Neural cell (in vitro differentiated cells): ENCODE measurements at regions not wholly inside any gene's neighbourhood (a gene's known extent, or its start where the extent isn't known, plus 50 kb on each side); places are given as distances from the start of the nearest gene placed in this dataset.

ENCODE experiments used
- H2AFZ ChIP-seq: fragments of 200-600, 300-800 bp; sonication (generic), shearing (Covaris generic); 2 replicates; pipeline ENCODE4 v1.6.0; 2014; ENCODE audit warnings: low read depth, mild to moderate bottlenecking, antibody characterized with exemption, low read length, moderate library complexity
- H3F3A ChIP-seq: fragments of 200-600 bp; shearing (Covaris generic); 2 replicates; pipeline ENCODE4 v1.6.1; 2016; ENCODE audit warnings: mild to moderate bottlenecking, moderate library complexity, mixed read lengths, antibody characterized with exemption, low read length; ENCODE audit not compliant: insufficient read depth, poor library complexity, severe bottlenecking
- H3K27ac ChIP-seq: fragments of 200-600, 300-800 bp; sonication (generic), shearing (Covaris generic); 2 replicates; pipeline ENCODE4 v1.5.1; 2014; ENCODE audit warnings: mild to moderate bottlenecking, low read length, moderate library complexity
- H3K27me3 ChIP-seq: fragments of 300-800, 200-600 bp; sonication (generic), shearing (Covaris generic); 2 replicates; pipeline ENCODE4 v1.6.0; 2014; ENCODE audit warnings: mild to moderate bottlenecking, low read depth, low read length, moderate library complexity; ENCODE audit not compliant: insufficient read depth
- H3K36me3 ChIP-seq: fragments of 300-800, 200-600 bp; sonication (generic), shearing (Covaris generic); 2 replicates; pipeline ENCODE4 v1.5.1; 2014; ENCODE audit warnings: mild to moderate bottlenecking, antibody characterized with exemption, low read length, moderate library complexity; ENCODE audit not compliant: insufficient read depth
- H3K4me2 ChIP-seq: fragments of 300-800, 200-600 bp; sonication (generic), shearing (Covaris generic); 2 replicates; pipeline ENCODE4 v1.6.0; 2014; ENCODE audit warnings: mild to moderate bottlenecking, low read length
- H3K4me3 ChIP-seq: fragments of 300-800, 200-600 bp; sonication (generic), shearing (Covaris generic); 2 replicates; pipeline ENCODE4 v1.5.1; 2014; ENCODE audit warnings: mild to moderate bottlenecking, low read length, moderate library complexity
- H3K79me2 ChIP-seq: fragments of 200-600 bp; shearing (Covaris generic); replicated peaks from 2 replicates; pipeline ENCODE4 v1.6.0; 2014; ENCODE audit warnings: mild to moderate bottlenecking, low read length, moderate library complexity; ENCODE audit not compliant: insufficient read depth
- H3K9ac ChIP-seq: fragments of 300-800, 200-600 bp; sonication (generic), shearing (Covaris generic); 2 replicates; pipeline ENCODE4 v1.6.1; 2016; ENCODE audit warnings: mild to moderate bottlenecking, low read length, mixed read lengths
- H3K9me2 ChIP-seq: fragments of 200-600 bp; shearing (Covaris generic); 2 replicates; pipeline ENCODE4 v1.6.1; 2016; ENCODE audit warnings: mild to moderate bottlenecking, low read length, mixed read lengths; ENCODE audit not compliant: insufficient read depth
- H3K9me3 ChIP-seq: fragments of 200-600, 300-800 bp; sonication (generic), shearing (Covaris generic); 2 replicates; pipeline ENCODE4 v1.6.1; 2016; ENCODE audit warnings: mild to moderate bottlenecking, mixed run types, low read length, moderate library complexity, mixed read lengths
- H4K20me1 ChIP-seq: fragments of 200-600 bp; shearing (Covaris generic); 2 replicates; pipeline ENCODE4 v1.6.1; 2016; ENCODE audit warnings: mild to moderate bottlenecking, mixed run types; ENCODE audit not compliant: insufficient read depth
- EP300 ChIP-seq: fragments of 450-650 bp; conservative IDR thresholded peaks from 2 replicates; pipeline ENCODE4 v1.6.1; 2014; ENCODE audit warnings: antibody characterized with exemption, mild to moderate bottlenecking, moderate library complexity; ENCODE audit not compliant: poor library complexity, severe bottlenecking
- EZH2 ChIP-seq: fragments of 200-600, 300-800 bp; shearing (Covaris generic), sonication (generic); IDR thresholded peaks from 2 replicates; pipeline ENCODE4 v1.6.1; 2014; ENCODE audit warnings: antibody characterized with exemption, low read length, borderline replicate concordance, mild to moderate bottlenecking; ENCODE audit not compliant: insufficient read depth, poor library complexity, severe bottlenecking
- MXI1 ChIP-seq: fragments of 450-650 bp; conservative IDR thresholded peaks from 2 replicates; pipeline ENCODE4 v1.6.1; 2014; ENCODE audit warnings: antibody characterized with exemption, mild to moderate bottlenecking; ENCODE audit not compliant: poor library complexity, severe bottlenecking
- POLR2AphosphoS5 ChIP-seq: IDR thresholded peaks from 2 replicates; pipeline ENCODE4 v1.6.1; 2012
- RAD21 ChIP-seq: fragments of 450-650 bp; conservative IDR thresholded peaks from 2 replicates; pipeline ENCODE4 v1.6.1; 2014; ENCODE audit warnings: antibody characterized with exemption, mild to moderate bottlenecking, moderate library complexity
- REST ChIP-seq: IDR thresholded peaks from 2 replicates; pipeline ENCODE4 v1.6.1; 2012; ENCODE audit warnings: borderline replicate concordance
- SMC3 ChIP-seq: fragments of 450-650 bp; conservative IDR thresholded peaks from 2 replicates; pipeline ENCODE4 v1.6.1; 2014; ENCODE audit warnings: antibody characterized with exemption, mild to moderate bottlenecking, moderate library complexity; ENCODE audit not compliant: poor library complexity
- TAF1 ChIP-seq: IDR thresholded peaks from 2 replicates; pipeline ENCODE4 v1.6.1; 2012; ENCODE audit warnings: low read depth
- TF ChIP-seq, protein P1 (sequence below): fragments of 450-650 bp; IDR thresholded peaks from 2 replicates; pipeline ENCODE4 v1.5.1; 2014; ENCODE audit warnings: antibody characterized with exemption, mild to moderate bottlenecking, moderate library complexity; ENCODE audit not compliant: poor library complexity, severe bottlenecking

DNA sequence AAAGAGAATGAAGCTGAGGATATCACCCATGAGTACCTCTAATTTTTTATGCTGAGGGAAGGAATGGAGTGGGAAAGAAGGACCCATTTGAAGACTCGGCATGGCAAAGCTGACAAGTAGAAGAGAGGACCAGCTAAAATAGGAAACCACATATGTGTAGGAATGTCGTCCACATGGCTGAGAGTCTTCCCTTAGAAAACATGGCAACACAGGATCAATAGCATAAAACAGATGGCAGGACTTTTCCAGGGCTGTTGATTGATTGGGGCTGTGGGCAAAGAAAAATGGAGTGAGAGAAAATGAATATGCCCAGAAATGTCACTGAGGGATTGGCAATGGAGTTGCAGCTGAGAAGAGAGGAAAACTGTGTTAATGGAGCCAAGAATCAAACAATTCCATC is 76.2 kb upstream of the PRICKLE2 start:
- no peaks in the 10 kb centered on the region for H3K36me3 ChIP-seq
- no peak overlapping the region for H3K4me3 ChIP-seq
- H4K20me1 ChIP-seq: no peaks in the 10 kb centered on the region
- no peaks in the 10 kb centered on the region for H3F3A ChIP-seq
- no peak overlapping the region for H3K4me2 ChIP-seq
- no peaks in the 10 kb centered on the region for H3K79me2 ChIP-seq
- H3K9me2 ChIP-seq: no peaks in the 10 kb centered on the region
- H3K27me3 ChIP-seq: no peaks in the 10 kb centered on the region
- no peak for TF ChIP-seq TAF1
- no peak for TF ChIP-seq POLR2AphosphoS5
- no peak for TF ChIP-seq REST
- TF ChIP-seq EP300: no peak
- no peak for TF ChIP-seq EZH2
- TF ChIP-seq RAD21: no peak
- no peak for TF ChIP-seq MXI1
- TF ChIP-seq, protein P1, sequence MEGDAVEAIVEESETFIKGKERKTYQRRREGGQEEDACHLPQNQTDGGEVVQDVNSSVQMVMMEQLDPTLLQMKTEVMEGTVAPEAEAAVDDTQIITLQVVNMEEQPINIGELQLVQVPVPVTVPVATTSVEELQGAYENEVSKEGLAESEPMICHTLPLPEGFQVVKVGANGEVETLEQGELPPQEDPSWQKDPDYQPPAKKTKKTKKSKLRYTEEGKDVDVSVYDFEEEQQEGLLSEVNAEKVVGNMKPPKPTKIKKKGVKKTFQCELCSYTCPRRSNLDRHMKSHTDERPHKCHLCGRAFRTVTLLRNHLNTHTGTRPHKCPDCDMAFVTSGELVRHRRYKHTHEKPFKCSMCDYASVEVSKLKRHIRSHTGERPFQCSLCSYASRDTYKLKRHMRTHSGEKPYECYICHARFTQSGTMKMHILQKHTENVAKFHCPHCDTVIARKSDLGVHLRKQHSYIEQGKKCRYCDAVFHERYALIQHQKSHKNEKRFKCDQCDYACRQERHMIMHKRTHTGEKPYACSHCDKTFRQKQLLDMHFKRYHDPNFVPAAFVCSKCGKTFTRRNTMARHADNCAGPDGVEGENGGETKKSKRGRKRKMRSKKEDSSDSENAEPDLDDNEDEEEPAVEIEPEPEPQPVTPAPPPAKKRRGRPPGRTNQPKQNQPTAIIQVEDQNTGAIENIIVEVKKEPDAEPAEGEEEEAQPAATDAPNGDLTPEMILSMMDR: no peak
- TF ChIP-seq SMC3: no peak
- no peak overlapping the region for H3K27ac ChIP-seq
- no peak overlapping the region for H2AFZ ChIP-seq
- peaks cover 7% of the 10 kb centered on the region for H3K9me3 ChIP-seq
- no peak overlapping the region for H3K9ac ChIP-seq

GRCh38 chr3:64300790-64301423 is 75.6 kb upstream of the PRICKLE2 start:
- TF ChIP-seq EZH2: no peak
- no peak for TF ChIP-seq POLR2AphosphoS5
- no peak for TF ChIP-seq TAF1
- no peak for TF ChIP-seq EP300
- TF ChIP-seq SMC3: no peak
- TF ChIP-seq, protein P1: no peak
- TF ChIP-seq RAD21: no peak
- TF ChIP-seq REST: no peak
- Histone ChIP-seq H3K27ac (no peak overlapping the region), H3K9me2 (no peaks in the 10 kb centered on the region), H3K4me2 (no peak overlapping the region), H3K27me3 (no peaks in the 10 kb centered on the region), H3K36me3 (no peaks in the 10 kb centered on the region), H3K79me2 (no peaks in the 10 kb centered on the region), H3K4me3 (no peak overlapping the region), H3F3A (no peaks in the 10 kb centered on the region), H3K9ac (no peak overlapping the region), H2AFZ (no peak overlapping the region), H4K20me1 (no peaks in the 10 kb centered on the region), H3K9me3 (peaks cover 7% of the 10 kb centered on the region)
